Nephron (organoid): ENCODE measurements at regions not wholly inside any gene's neighbourhood (a gene's known extent, or its start where the extent isn't known, plus 50 kb on each side); places are given as distances from the start of the nearest gene placed in this dataset.

Source experiments
- H3K27ac Mint-ChIP-seq, 3 experiments: 2 replicates each; pipeline ENCODE4 v1.8.0; 2020; ENCODE audit warnings: mixed read lengths in 3 of 3, mild to moderate bottlenecking in 2 of 3, moderate library complexity in 1 of 3
- H3K27me3 Mint-ChIP-seq: 2 replicates; pipeline ENCODE4 v1.8.0; 2021; ENCODE audit warnings: low read depth, mild to moderate bottlenecking, moderate library complexity, mixed read lengths
- H3K36me3 Mint-ChIP-seq: 2 replicates; pipeline ENCODE4 v1.8.0; 2020; ENCODE audit warnings: low read depth, mixed read lengths
- H3K4me1 Mint-ChIP-seq: 2 replicates; pipeline ENCODE4 v1.8.0; 2020; ENCODE audit warnings: mixed read lengths
- H3K4me3 Mint-ChIP-seq, 3 experiments: 2 replicates each; pipeline ENCODE4 v1.8.0; 2020; ENCODE audit warnings: mild to moderate bottlenecking in 3 of 3, mixed read lengths in 3 of 3, moderate library complexity in 2 of 3
- H3K9me3 Mint-ChIP-seq: 2 replicates; pipeline ENCODE4 v1.8.0; 2020; ENCODE audit warnings: mixed read lengths
- TF ChIP-seq, protein P1 (sequence below), 3 experiments: fragments of 200-600 bp; sonication (generic); IDR thresholded peaks; one replicate each; pipeline ENCODE4 v1.5.0; 2021; ENCODE audit warnings: antibody characterized with exemption in 3 of 3; ENCODE audit not compliant: unreplicated experiment in 3 of 3

DNA sequence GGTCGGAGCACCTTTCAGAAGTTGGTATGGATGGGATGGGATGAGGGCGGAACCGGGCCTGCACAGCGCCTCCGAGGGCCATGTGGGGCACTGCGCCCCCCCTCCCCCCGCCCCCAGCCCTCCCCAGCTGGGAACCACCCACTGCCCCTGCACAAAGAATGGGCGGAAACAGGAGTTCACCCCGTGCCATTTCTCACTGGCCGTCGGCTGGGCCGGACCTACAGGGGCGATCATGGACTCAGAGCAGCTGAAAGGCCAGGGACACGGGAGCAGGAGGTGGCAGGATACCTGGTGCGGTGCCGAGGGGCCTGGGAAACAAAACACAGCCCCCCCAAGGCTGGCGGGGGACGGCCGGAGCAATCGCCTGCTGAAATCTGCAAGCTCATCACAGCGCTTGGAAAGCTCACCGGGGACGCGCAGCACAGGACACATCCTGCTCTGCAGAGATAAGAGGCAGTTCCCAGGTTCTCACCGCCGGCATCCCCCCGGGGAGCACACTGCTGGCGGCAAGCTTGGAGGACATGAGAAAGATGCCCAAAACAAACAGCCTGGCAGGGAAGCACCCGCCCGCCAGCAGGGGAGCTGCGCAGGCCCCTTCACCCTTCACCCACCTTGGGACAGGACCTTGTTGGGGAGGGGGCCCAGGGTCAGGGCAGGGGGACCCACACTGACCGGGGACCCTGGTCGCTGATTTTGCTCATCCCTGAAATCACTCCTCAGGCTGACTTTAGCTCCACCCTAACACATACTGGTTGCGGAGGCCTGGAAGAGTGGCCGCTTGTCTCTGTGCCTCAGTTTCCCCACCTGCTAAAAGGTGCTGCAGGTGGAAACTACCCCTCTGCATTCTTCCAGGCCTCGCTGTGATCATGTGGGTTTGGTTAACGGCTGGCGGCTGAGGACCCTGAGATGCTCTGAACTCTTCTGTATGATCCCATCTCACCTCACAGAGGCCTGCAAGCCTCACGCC lies 263.9 kb downstream of the C16orf95 start:
- Mint-ChIP-seq H3K4me1 (peaks cover 6% of the 10 kb centered on the region), H3K27me3 (peaks cover 58% of the 10 kb centered on the region), H3K4me3 (no peak overlapping the region), H3K36me3 (peaks cover 4% of the 10 kb centered on the region), H3K27ac (no peak overlapping the region), H3K9me3 (peaks cover 10% of the 10 kb centered on the region)
- TF ChIP-seq, protein P1, sequence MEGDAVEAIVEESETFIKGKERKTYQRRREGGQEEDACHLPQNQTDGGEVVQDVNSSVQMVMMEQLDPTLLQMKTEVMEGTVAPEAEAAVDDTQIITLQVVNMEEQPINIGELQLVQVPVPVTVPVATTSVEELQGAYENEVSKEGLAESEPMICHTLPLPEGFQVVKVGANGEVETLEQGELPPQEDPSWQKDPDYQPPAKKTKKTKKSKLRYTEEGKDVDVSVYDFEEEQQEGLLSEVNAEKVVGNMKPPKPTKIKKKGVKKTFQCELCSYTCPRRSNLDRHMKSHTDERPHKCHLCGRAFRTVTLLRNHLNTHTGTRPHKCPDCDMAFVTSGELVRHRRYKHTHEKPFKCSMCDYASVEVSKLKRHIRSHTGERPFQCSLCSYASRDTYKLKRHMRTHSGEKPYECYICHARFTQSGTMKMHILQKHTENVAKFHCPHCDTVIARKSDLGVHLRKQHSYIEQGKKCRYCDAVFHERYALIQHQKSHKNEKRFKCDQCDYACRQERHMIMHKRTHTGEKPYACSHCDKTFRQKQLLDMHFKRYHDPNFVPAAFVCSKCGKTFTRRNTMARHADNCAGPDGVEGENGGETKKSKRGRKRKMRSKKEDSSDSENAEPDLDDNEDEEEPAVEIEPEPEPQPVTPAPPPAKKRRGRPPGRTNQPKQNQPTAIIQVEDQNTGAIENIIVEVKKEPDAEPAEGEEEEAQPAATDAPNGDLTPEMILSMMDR (IDR thresholded peaks at IDR 0.05; ENCODE audit: unreplicated experiment in 3 of 3), result peak in 2 of 3 experiments; percentile 13 to 29

DNA sequence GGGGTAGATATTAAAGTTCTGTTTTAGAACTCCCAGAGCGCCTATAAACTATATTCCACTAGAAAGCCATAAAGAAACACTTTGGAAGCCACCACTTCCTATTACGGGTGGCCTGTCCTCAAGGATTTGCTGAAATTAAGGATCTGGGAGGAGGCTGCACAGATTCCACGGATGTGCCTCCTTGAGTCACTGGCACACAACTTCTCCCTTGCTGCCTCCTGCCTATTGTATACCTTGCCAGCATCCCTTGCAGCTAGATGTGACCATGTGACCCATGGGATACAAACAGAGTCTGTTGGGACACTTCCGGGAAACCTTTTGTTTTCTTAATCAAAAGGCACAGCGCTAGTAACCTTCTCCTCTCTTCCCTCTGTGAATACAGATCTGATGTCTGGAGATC lies 263.0 kb downstream of the C16orf95 start:
- TF ChIP-seq, protein P1 (IDR thresholded peaks at IDR 0.05; ENCODE audit: unreplicated experiment in 3 of 3), result no peak
- Mint-ChIP-seq H3K27me3 (peaks cover 65% of the 10 kb centered on the region), H3K4me3 (no peak overlapping the region), H3K4me1 (peaks cover 12% of the 10 kb centered on the region), H3K27ac (no peak overlapping the region), H3K36me3 (peaks cover 4% of the 10 kb centered on the region), H3K9me3 (peaks cover 10% of the 10 kb centered on the region)

DNA sequence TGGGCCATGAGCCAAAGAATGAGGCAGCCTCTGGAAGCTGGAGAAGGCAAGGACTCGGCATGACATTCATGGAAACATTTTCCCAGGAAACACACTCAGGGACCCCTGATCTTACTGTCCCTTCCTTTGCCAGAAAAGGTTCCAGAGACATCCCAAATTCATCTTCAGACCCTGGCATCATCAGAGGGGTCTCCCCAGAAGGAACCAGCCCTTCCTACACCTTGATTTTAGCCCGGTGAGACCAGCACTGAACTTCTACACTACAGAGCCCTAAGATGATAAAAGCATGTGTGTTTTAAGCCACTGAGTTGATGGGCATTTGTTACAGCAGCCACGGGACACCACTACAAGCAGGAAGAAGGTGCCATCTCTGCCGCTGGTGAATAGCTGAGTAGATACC lies 262.3 kb downstream of the C16orf95 start:
- Mint-ChIP-seq H3K27ac (no peak overlapping the region), H3K36me3 (peaks cover 4% of the 10 kb centered on the region), H3K4me1 (peaks cover 19% of the 10 kb centered on the region), H3K27me3 (peaks cover 65% of the 10 kb centered on the region), H3K4me3 (no peak overlapping the region), H3K9me3 (peaks cover 10% of the 10 kb centered on the region)
- TF ChIP-seq, protein P1 (IDR thresholded peaks at IDR 0.05; ENCODE audit: unreplicated experiment in 3 of 3), result no peak

DNA sequence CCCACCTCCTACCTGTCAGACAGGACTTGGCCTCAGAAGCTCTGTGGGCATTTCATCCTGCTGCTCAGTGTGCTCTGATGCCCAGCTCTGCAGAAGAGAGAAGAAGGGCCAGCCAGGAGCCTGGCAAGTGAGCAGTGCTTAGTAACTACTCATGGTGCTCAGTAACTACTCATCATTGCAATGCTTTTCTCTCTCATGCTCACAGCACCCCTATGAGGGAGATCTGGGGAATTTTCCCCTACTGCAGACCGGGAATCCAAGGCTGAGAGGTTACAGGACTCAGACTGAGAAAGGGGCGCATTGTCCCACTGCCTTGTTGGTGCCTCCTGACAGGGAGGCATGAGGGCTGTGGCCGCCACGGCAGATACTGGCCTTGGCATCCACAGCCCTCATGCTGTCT lies 261.1 kb downstream of the C16orf95 start:
- Mint-ChIP-seq H3K27me3 (peaks cover 58% of the 10 kb centered on the region), H3K4me1 (peaks cover 31% of the 10 kb centered on the region), H3K4me3 (no peak overlapping the region), H3K27ac (peak overlapping the region in 2 of 3 experiments; percentile 45 to 58), H3K9me3 (peaks cover 10% of the 10 kb centered on the region), H3K36me3 (peaks cover 4% of the 10 kb centered on the region)
- TF ChIP-seq, protein P1 (IDR thresholded peaks at IDR 0.05; ENCODE audit: unreplicated experiment in 3 of 3), result peak in 2 of 3 experiments; percentile 29 to 34

DNA sequence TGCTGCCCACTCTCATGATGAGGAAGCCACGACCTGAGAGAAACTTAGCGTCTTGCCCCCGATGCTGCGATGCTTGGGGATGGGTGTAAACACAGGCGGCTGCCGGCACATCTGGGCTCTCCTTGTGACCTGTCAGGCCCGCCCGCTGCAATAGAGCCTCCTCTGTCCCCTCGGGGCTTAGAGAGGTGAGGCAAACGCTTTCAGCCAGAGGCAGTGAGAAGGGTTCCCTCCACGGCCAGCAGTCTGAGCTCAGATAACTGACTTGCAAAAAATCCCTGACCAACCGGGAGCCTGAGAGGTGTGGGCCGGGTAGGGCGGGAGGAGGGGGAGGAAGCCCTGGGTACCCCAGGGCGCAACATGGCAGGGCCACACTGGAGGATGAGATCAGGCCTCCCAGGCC lies 260.6 kb downstream of the C16orf95 start:
- Mint-ChIP-seq H3K9me3 (peaks cover 10% of the 10 kb centered on the region), H3K27me3 (peaks cover 58% of the 10 kb centered on the region), H3K4me1 (peaks cover 35% of the 10 kb centered on the region), H3K27ac (no peak overlapping the region), H3K4me3 (no peak overlapping the region), H3K36me3 (peaks cover 4% of the 10 kb centered on the region)
- TF ChIP-seq, protein P1 (IDR thresholded peaks at IDR 0.05; ENCODE audit: unreplicated experiment in 3 of 3), result no peak
